A549 (cell line): ENCODE measurements at regions not wholly inside any gene's neighbourhood (a gene's known extent, or its start where the extent isn't known, plus 50 kb on each side); places are given as distances from the start of the nearest gene placed in this dataset.

Source experiments
- ATAC-seq, 2 experiments: fragments of 200-7000 bp in 1 of 2; fragments of >200 bp in 1 of 2; cut with Nextera tagmentation in 1 of 2; cut with Tn5 transposase in 1 of 2; 3 replicates each; pipeline versions ENCODE4 v1.8.0 to v1.9.1; 2018 to 2020; ENCODE audit warnings: mild to moderate bottlenecking in 1 of 2, moderate library complexity in 1 of 2
- CTCF ChIA-PET: fragments of 300-600 bp; sonication (Branson Sonifier 250); formaldehyde crosslinking; extraction: SDS; loops from one replicate; lab custom pipeline; 2021; ENCODE audit warnings: antibody characterized with exemption, inconsistent platforms; lab: Yijun Ruan, JAX
- POLR2A ChIA-PET: fragments of 350-600 bp; formaldehyde crosslinking; extraction: SDS; loops from one replicate; lab custom pipeline; 2021; ENCODE audit warnings: antibody characterized with exemption, inconsistent platforms; lab: Yijun Ruan, JAX
- DNase-seq, 2 experiments: peaks; one replicate each; pipeline versions ENCODE4 v3.0.0 to v3.0.0-alpha.2; 2011 to 2016; ENCODE audit warnings: low read depth in 1 of 2, low spot score in 1 of 2
- FAIRE-seq: peaks from 2 replicates; lab custom pipeline; 2011; peaks lifted over from hg19 to GRCh38; lab: Jason Lieb, UNC
- H3K27ac ChIP-seq, 2 experiments: fragments of >200 bp; sonication (Bioruptor Twin); formaldehyde crosslinking; 3 replicates each; pipeline ENCODE4 v1.5.1; 2016 to 2017
- H3K4me1 ChIP-seq: fragments of >200 bp; sonication (Bioruptor Twin); formaldehyde crosslinking; 3 replicates; pipeline ENCODE4 v1.6.1; 2016
- H3K4me2 ChIP-seq: fragments of >200 bp; sonication (Bioruptor Twin); formaldehyde crosslinking; 3 replicates; pipeline ENCODE4 v1.6.1; 2016
- H3K4me3 ChIP-seq: fragments of >200 bp; sonication (Bioruptor Twin); formaldehyde crosslinking; 3 replicates; pipeline ENCODE4 v1.5.1; 2016
- H3K9me3 ChIP-seq: fragments of >200 bp; sonication (Bioruptor Twin); formaldehyde crosslinking; 3 replicates; pipeline ENCODE4 v1.6.1; 2016
- CBX2 ChIP-seq: fragments of 200-600 bp; sonication (generic); IDR thresholded peaks from 2 replicates; pipeline ENCODE4 v1.6.1; 2016; ENCODE audit warnings: low read depth, mild to moderate bottlenecking, borderline replicate concordance
- CBX8 ChIP-seq: fragments of 200-600 bp; sonication (generic); IDR thresholded peaks from 2 replicates; pipeline ENCODE4 v1.6.1; 2016
- EHF ChIP-seq: fragments of 250-450 bp; sonication (Bioruptor Pico); IDR thresholded peaks from 2 replicates; pipeline ENCODE4 v1.5.0; 2020; ENCODE audit warnings: mild to moderate bottlenecking
- EP300 ChIP-seq, 2 experiments: fragments of >200 bp; sonication (Bioruptor Twin); formaldehyde crosslinking; IDR thresholded peaks; 2 replicates in 1 of 2; 3 replicates in 1 of 2; pipeline ENCODE4 v1.6.1; 2016 to 2017
- FOSB ChIP-seq: fragments of 250-450 bp; sonication (Bioruptor Pico); IDR thresholded peaks from 2 replicates; pipeline ENCODE4 v1.5.0; 2020; ENCODE audit warnings: mild to moderate bottlenecking, moderate library complexity
- FOSL2 ChIP-seq, 2 experiments: fragments of 450-650 bp in 1 of 2; fragments of >200 bp in 1 of 2; sonication (Bioruptor Twin) in 1 of 2; formaldehyde crosslinking; IDR thresholded peaks; 2 replicates each; pipeline versions ENCODE4 v1.5.0 to v1.6.1; 2016 to 2020; ENCODE audit warnings: mild to moderate bottlenecking in 1 of 2, moderate library complexity in 1 of 2
- HOXB5 ChIP-seq: fragments of 250-450 bp; sonication (Bioruptor Pico); IDR thresholded peaks from 2 replicates; pipeline ENCODE4 v1.5.0; 2020; ENCODE audit warnings: mild to moderate bottlenecking, moderate library complexity
- JUN ChIP-seq, 2 experiments: fragments of >200 bp; sonication (Bioruptor Twin); formaldehyde crosslinking; IDR thresholded peaks; 2 replicates in 1 of 2; 3 replicates in 1 of 2; pipeline ENCODE4 v1.6.1; 2016 to 2017
- REST ChIP-seq: fragments of 200-600 bp; sonication (generic); IDR thresholded peaks from 2 replicates; pipeline ENCODE4 v1.6.1; 2016; ENCODE audit warnings: antibody characterized with exemption, mild to moderate bottlenecking, moderate library complexity
- TFCP2L1 ChIP-seq: fragments of 250-450 bp; sonication (Bioruptor Pico); IDR thresholded peaks from 2 replicates; pipeline ENCODE4 v1.5.0; 2021; ENCODE audit warnings: mild to moderate bottlenecking
- USF2 ChIP-seq: fragments of 450-650 bp; IDR thresholded peaks from 2 replicates; pipeline ENCODE4 v1.6.1; 2014; ENCODE audit warnings: antibody characterized with exemption
- ZFP36 ChIP-seq: fragments of 450-650 bp; IDR thresholded peaks from 2 replicates; pipeline ENCODE4 v1.6.1; 2014; ENCODE audit warnings: borderline replicate concordance; ENCODE audit not compliant: partially characterized antibody
- WGBS: methylation state at CpG from one replicate; pipeline ENCODE4 v1.1.6; 2017; ENCODE audit errors: missing lambda C conversion rate; 5-methylcytosine and 5-hydroxymethylcytosine counted together

- H3K27ac ChIP-seq: no peak overlapping the region
- H3K4me2 ChIP-seq: no peak overlapping the region
- FAIRE-seq (no peak), ATAC-seq (no peak), DNase-seq (no peak)
- H3K4me1 ChIP-seq: no peaks in the 10 kb centered on the region
- ChIA-PET POLR2A (no interaction called here), CTCF (no interaction called here)
- WGBS: 68% methylated on average over 1 of the region's 1 CpG
- no peak overlapping the region for H3K4me3 ChIP-seq
- no peak for TF ChIP-seq TFCP2L1 (CRISPR knock-in tag)
- no peaks in the 10 kb centered on the region for H3K9me3 ChIP-seq
Measured at GRCh38 chr18:27797484-27797883, 379.4 kb downstream of the CDH2 start.

DNA sequence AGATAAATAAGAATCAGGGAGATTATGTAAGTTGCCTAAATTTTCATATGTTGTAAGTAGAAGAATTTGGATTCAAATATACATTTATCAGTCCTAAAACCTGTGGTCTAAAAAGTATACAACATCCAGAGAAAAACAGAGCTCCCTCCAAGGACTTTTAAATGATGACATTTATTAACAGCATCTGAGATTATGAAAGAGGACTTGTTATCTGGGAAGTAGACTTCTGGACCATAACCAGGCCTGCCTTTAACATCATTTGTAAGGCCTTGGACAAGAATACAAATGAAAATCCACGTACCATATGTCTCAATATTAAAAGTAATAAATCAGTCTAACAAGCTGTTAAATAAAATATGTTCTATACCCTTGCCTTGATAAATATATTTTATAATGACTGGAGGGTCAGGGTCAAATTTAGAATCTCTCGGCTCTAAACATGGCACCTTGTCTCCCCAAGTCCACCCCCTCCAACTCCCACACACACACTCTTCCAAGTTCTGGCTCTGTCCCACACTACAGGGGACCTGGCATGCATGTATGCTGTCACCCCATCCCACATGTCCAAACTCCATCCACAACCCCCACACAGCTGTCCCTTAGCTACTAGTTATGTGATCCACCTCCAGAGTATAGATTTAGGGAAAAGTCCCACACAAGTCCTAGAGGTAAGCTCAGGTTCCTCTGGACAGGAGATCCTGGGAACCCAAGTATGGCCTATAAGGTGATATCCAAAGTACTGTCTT is 382.6 kb downstream of the CDH2 start:
- ATAC-seq (no peak), FAIRE-seq (no peak), DNase-seq (no peak)
- ChIA-PET POLR2A (no interaction called here), CTCF (no interaction called here)
- Histone ChIP-seq H3K9me3 (no peaks in the 10 kb centered on the region), H3K4me3 (no peak overlapping the region), H3K27ac (no peak overlapping the region), H3K4me2 (no peak overlapping the region), H3K4me1 (no peaks in the 10 kb centered on the region)
- no peak for TF ChIP-seq CBX8
- TF ChIP-seq FOSB (CRISPR knock-in tag): no peak
- TF ChIP-seq JUN (IDR thresholded peaks at IDR 0.05): no peak
- no peak for TF ChIP-seq HOXB5 (CRISPR knock-in tag)
- TF ChIP-seq USF2: no peak
- no peak for TF ChIP-seq ZFP36
- TF ChIP-seq EHF (CRISPR knock-in tag): no peak
- 69% methylated on average over 2 of the region's 2 CpGs for WGBS

- TF ChIP-seq REST (no peak), TFCP2L1 (CRISPR knock-in tag) (no peak), FOSL2 (IDR thresholded peaks at IDR 0.05) (no peak), FOSL2 (CRISPR knock-in tag; IDR thresholded peaks at IDR 0.05) (no peak), CBX2 (no peak)
- TF ChIP-seq, all 56 proteins: peak for 0
- WGBS: 66% methylated on average over 7 of the region's 7 CpGs
- no peak overlapping the region for H3K27ac ChIP-seq
- POLR2A ChIA-PET: no interaction called here
- CTCF ChIA-PET: no interaction called here
- no peaks in the 10 kb centered on the region for H3K9me3 ChIP-seq
- no peak for FAIRE-seq
- no peak overlapping the region for H3K4me3 ChIP-seq
- no peaks in the 10 kb centered on the region for H3K4me1 ChIP-seq
- no peak for ATAC-seq
- no peak for DNase-seq
- no peak overlapping the region for H3K4me2 ChIP-seq
Measured at GRCh38 chr18:27793013-27793785, 383.7 kb downstream of the CDH2 start.

DNA sequence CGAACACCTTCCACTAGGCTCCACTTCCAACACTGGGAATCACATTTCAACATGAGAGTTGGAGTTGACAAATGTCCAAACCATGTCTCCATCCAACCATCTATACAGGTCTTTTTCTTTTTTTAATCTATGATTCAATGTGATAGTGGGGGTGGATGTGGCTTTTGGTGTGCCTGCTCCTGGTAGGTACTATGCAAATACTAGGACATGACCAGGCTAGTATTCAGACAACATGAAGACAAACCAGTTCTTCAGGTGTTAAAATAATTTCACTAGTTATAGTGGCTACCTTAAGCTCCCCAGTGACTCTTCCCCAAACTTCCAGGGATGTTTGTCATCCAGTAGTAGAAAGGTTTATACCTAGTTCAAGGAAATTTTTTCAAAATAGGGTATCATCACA is 387.5 kb downstream of the CDH2 start:
- H3K27ac ChIP-seq: no peak overlapping the region
- CTCF ChIA-PET: no interaction called here
- H3K4me3 ChIP-seq: no peak overlapping the region
- DNase-seq (no peak), ATAC-seq (no peak), FAIRE-seq (no peak)
- H3K9me3 ChIP-seq: no peaks in the 10 kb centered on the region
- POLR2A ChIA-PET: no interaction called here
- 94% methylated on average over 1 of the region's 1 CpG for WGBS
- H3K4me2 ChIP-seq: no peak overlapping the region
- no peaks in the 10 kb centered on the region for H3K4me1 ChIP-seq
- TF ChIP-seq EP300 (IDR thresholded peaks at IDR 0.05): no peak
